Memory B cell (primary cell): ENCODE measurements at regions not wholly inside any gene's neighbourhood (a gene's known extent, or its start where the extent isn't known, plus 50 kb on each side); places are given as distances from the start of the nearest gene placed in this dataset.
"Not testable (repeated sequence)": the region's sequence is repeated elsewhere in the genome, so short reads cannot be mapped to it uniquely, and the experiment has no call there.

Source experiments
- ATAC-seq: fragments of 150-1000 bp; cut with Tn5 transposase; 2 replicates; pipeline ENCODE4 v1.10.0; 2021; ENCODE audit warnings: low read depth, mild to moderate bottlenecking, moderate library complexity
- DNase-seq, 2 donors: peaks; one replicate each; pipeline ENCODE4 v3.0.0; 2022; ENCODE audit warnings: low spot score in 2 of 2
- H3K27ac Mint-ChIP-seq: one replicate; pipeline ENCODE4 v1.8.0; 2022; ENCODE audit warnings: mild to moderate bottlenecking, moderate library complexity, mixed read lengths
- H3K27me3 Mint-ChIP-seq: one replicate; pipeline ENCODE4 v1.8.0; 2022; ENCODE audit warnings: mixed read lengths
- H3K36me3 Mint-ChIP-seq: one replicate; pipeline ENCODE4 v1.8.0; 2022; ENCODE audit warnings: mild to moderate bottlenecking, mixed read lengths
- H3K4me1 Mint-ChIP-seq: one replicate; pipeline ENCODE4 v1.8.0; 2022; ENCODE audit warnings: mixed read lengths
- H3K4me3 Mint-ChIP-seq: one replicate; pipeline ENCODE4 v1.8.0; 2022; ENCODE audit warnings: mild to moderate bottlenecking, moderate library complexity, mixed read lengths
- H3K9me3 Mint-ChIP-seq: one replicate; pipeline ENCODE4 v1.8.0; 2022; ENCODE audit warnings: mixed read lengths

DNA sequence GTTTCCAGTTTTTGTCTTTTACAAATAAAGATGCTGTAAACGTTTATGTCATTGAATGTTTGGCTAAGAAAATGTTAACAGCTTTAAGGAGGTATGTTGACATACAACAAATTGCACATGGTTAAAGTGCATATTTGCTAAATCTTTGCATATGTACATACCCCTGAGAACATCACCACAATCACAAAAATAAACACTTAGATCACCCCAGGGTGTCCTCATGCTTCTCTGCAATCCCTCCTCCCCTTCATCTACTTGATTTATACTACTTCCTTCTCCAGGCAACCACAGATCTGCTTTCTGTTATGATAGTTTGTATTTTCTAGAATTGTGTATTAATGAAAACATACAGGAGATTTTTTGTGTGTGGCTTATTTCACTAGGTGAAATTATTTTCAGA is 209.5 kb downstream of the GLRX3 start:
- DNase-seq = no peak
- Mint-ChIP-seq H3K27ac (no peak overlapping the region), H3K4me1 (no peaks in the 10 kb centered on the region), H3K9me3 (peaks cover 4% of the 10 kb centered on the region), H3K4me3 (no peak overlapping the region), H3K27me3 (peaks cover 2% of the 10 kb centered on the region), H3K36me3 (no peaks in the 10 kb centered on the region)
- ATAC-seq = no peak

DNA sequence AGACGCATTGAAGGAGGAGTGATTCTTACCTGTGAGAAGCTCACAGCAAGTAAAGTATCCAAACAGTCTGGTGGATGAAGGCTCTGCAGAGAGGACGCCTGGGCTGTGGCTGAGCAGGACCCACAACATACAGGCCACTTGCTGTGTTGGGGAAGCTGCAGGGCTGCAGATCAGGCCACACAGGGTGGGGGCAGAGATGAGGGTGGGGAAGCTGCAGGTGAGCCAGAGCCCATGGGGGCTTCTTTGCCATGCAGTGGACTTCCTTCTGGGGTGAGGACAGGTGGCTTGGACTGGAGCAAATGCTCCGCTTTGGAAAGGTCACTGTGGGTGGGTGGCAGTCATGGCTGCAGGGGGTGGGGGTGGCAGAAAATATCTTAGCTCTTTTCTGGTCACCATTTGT is 214.8 kb downstream of the GLRX3 start:
- ATAC-seq (no peak), DNase-seq (no peak)
- Mint-ChIP-seq H3K4me1 (no peaks in the 10 kb centered on the region), H3K9me3 (peaks cover 4% of the 10 kb centered on the region), H3K36me3 (no peaks in the 10 kb centered on the region), H3K27me3 (no peaks in the 10 kb centered on the region), H3K4me3 (no peak overlapping the region), H3K27ac (no peak overlapping the region)

DNA sequence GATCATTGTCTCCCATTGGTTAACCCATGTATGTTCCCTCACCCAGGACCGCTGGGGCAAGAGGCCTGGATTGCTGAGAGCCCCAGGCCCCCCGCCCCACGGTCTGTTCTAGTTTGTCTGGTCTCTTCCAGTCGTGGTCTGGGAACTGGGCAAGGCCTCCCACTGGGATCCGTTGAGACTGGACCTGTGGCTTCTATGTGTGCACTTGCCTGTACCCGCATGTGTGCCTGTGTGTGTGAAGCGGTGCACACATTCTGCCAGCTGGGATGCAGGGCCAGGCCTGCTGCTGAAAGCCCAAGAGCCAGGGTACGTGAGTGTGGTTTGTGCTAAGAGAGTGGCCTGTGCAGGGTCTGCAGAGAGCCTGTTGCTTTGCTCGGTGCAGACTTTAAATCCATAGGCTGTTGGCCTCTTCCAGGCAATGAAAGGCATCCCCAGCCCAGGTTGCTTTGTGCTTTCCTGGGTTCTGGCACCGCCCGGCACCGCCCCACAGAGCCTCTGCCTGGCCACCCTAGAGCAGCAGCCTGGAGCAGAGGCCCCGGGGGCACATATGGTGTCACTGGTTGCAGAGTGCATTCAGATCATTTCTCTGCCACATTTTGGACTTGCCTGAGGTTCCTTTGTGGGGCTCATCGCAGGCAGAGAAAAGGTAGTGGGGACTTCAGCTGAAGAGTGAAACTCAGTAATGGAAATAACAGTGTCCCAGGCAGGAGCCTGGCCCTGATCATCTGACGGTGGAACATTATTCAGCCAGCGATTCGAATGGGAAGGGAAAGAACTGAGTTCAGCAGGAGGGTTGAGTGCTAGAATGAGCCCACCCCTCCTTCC is 215.5 kb downstream of the GLRX3 start:
- no peaks in the 10 kb centered on the region for H3K4me1 Mint-ChIP-seq
- H3K9me3 Mint-ChIP-seq = peaks cover 4% of the 10 kb centered on the region
- H3K36me3 Mint-ChIP-seq = no peaks in the 10 kb centered on the region
- ATAC-seq (no peak), DNase-seq (no peak)
- H3K27me3 Mint-ChIP-seq = no peaks in the 10 kb centered on the region
- H3K4me3 Mint-ChIP-seq = no peak overlapping the region
- no peak overlapping the region for H3K27ac Mint-ChIP-seq

DNA sequence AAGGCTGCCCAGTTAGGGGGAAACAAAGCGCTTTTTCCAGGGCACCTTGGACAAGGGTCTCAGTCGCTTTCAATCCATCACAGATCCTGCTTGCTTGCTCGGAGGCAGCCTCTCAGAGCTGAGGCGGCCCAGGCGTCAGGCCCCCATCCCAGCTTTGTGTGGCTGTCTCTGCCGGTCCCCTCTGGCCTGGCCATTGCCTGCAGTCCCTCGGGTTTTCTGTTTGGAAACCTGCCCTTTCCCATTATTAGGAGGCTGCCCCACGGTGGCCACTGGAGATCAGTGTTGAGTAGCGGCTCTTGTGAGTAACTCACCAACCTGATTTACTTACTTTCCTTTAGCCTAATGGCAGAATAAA is 216.1 kb downstream of the GLRX3 start:
- no peak for ATAC-seq
- peaks cover 2% of the 10 kb centered on the region for H3K9me3 Mint-ChIP-seq

DNA sequence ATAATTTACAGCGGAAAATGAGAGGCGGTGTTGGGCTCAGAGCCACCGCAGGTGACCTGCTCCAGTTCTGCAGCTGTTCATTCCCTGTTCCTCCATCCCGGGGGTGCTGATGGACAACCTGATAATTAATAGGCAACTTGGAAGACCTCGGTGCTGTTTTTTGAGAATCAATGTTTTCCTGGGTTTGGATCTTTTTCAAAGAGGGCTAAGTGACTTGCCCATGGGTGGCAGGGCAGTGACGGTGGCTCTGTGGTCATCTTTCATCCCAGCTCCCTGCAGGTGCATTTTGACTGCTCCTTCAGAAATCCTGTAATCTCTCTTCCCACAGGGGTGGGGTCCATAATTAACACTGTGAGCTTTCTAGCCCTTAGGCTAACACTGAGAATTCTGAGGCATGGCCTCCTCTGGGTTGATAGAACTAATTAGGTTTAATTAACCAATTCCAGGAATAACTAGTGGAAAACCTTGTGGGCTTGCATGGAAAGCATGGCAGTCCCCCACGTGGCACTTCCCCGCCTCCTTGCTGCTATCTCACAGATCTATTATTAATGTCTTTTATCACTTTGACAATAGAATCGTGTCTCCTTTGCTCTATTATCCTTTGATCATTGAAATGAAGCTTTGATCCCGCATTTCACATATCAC is 217.9 kb downstream of the GLRX3 start:
- Mint-ChIP-seq H3K4me3 (no peak overlapping the region), H3K36me3 (no peaks in the 10 kb centered on the region), H3K27me3 (no peaks in the 10 kb centered on the region), H3K27ac (no peak overlapping the region), H3K4me1 (no peaks in the 10 kb centered on the region), H3K9me3 (no peaks in the 10 kb centered on the region)
- DNase-seq (no peak), ATAC-seq (no peak)

More for the DNA sequence above, 216.1 kb downstream of the GLRX3 start:
- Mint-ChIP-seq H3K36me3 (no peaks in the 10 kb centered on the region), H3K4me3 (no peak overlapping the region), H3K27ac (no peak overlapping the region), H3K4me1 (no peaks in the 10 kb centered on the region), H3K27me3 (no peaks in the 10 kb centered on the region)
- no peak for DNase-seq

DNA sequence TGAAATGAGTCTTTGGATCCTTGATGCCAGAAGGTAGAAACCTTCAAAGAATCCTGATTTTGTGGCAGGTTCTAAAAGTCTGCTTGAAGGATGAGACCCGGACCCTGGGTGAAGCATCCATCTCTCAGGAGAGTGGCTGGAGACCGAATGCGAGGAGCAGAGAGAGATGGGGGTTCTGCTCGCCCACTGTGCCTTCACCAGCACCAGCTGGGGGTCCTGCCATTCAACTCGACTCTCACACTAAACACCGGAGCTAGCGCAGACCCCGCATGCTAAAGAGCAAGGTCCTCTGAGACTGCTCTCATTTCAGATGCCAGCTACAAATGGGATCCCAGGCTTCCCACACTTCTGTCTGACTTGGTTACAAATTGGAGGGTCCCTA is 218.4 kb downstream of the GLRX3 start:
- H3K36me3 Mint-ChIP-seq = no peaks in the 10 kb centered on the region

DNA sequence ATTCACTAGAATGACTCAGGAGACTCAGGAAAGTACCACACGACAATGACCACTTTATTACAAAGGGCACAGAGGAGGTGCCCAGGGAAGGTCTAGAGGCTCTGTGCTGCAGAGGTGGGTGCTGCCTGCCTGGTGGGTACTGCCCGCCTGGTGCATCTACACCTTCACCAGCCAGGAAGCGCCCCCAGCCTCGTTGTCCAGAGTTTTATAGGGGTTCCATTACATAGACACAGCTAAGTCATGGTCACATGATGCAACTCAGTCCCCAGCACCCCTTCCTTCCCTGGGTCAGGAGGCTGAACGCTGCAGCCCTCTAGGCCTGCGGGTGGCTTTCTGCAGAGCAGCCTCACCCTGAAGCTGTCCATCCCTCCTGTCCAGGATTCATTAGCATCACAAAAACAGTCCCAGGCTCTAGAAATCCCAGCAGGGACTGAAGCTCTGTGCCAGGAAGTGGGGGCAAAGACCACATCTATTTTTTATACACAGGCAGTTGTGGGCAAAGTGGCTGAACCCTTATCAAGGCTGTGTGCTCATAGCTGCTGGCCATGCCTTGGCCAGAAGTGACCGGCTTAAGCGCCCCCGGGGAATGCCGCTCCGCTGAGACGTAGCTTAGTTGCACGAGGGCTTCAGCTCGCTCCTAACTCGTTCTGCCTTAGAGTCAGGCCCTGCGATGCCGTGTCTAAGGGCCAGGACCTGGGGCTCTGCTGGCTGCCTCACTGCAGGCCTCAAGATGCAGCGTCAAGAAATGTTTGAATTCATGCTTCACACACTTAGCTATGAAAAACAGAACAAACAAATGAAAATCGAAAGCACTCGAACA is 219.0 kb downstream of the GLRX3 start:
- H3K27me3 Mint-ChIP-seq = no peaks in the 10 kb centered on the region
- no peak overlapping the region for H3K4me3 Mint-ChIP-seq
- no peaks in the 10 kb centered on the region for H3K36me3 Mint-ChIP-seq
- DNase-seq = no peak
- no peak for ATAC-seq
- H3K9me3 Mint-ChIP-seq = no peaks in the 10 kb centered on the region
- no peaks in the 10 kb centered on the region for H3K4me1 Mint-ChIP-seq
- H3K27ac Mint-ChIP-seq = no peak overlapping the region

More for the DNA sequence above, 218.4 kb downstream of the GLRX3 start:
- no peak for DNase-seq
- Mint-ChIP-seq H3K4me3 (no peak overlapping the region), H3K27me3 (no peaks in the 10 kb centered on the region), H3K4me1 (no peaks in the 10 kb centered on the region), H3K9me3 (no peaks in the 10 kb centered on the region), H3K27ac (no peak overlapping the region)
- ATAC-seq = no peak

DNA sequence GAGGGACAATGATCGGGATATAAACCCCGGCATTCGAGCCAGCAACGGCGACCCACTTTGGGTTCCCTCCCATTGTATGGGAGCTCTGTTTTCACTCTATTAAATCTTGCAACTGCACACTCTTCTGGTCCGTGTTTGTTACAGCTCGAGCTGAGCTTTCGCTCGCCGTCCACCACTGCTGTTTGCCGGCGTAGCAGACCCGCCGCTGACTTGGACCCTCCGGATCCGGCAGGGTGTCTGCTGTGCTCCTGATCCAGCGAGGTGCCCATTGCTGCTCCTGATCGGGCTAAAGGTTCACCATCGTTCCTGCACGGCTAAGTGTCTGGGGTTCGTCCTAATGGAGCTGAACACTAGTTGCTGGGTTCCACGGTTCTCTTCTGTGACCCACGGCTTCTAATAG is 220.2 kb downstream of the GLRX3 start:
- H3K27ac Mint-ChIP-seq, H3K27me3 Mint-ChIP-seq, H3K36me3 Mint-ChIP-seq, H3K9me3 Mint-ChIP-seq, ATAC-seq, DNase-seq, H3K4me1 Mint-ChIP-seq, H3K4me3 Mint-ChIP-seq: not testable (repeated sequence)

DNA sequence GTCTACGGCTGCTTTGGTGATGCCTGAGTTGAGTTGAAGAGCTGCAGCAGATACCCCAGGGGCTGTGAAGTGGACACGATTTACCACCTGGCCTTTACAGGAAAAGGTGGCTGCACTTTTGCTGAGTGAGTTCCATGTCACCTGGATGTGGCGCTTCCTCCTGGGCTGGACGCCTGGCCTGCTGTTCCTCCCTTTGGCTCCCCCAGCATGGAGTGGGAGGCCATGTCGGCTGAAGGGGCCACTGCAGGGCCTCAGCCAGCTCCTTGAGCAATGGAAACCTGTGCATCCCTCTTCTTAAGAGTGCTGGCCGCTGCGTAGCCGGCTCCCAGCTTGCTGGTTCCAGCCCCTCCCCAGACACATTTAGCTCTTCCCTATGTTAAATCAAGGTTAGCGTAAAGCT is 221.0 kb downstream of the GLRX3 start:
- Mint-ChIP-seq H3K27me3 (no peaks in the 10 kb centered on the region), H3K27ac (no peak overlapping the region), H3K36me3 (peaks cover 1% of the 10 kb centered on the region), H3K4me3 (no peak overlapping the region), H3K4me1 (peaks cover 2% of the 10 kb centered on the region), H3K9me3 (peaks cover 2% of the 10 kb centered on the region)
- no peak for ATAC-seq
- no peak for DNase-seq

DNA sequence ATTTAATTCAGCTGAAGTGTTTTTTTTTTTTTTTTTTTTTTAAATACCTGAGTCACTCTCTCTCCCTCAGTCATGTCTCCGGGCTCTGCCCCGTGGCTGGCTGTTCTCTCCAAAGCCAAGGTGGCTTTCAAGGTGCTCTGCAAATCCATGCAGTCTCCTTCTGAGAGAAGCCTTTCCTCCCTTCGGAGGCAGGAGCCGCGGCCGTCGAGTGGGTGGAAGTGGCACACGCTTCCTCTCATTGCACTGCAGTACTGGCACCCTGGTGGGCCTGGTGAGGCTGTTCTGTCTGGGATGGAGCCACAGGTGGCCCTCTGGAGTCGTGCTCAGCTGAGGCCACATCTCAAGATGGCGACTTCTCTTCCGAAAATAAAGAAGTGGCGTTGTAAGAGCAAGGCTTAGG is 221.8 kb downstream of the GLRX3 start:
- ATAC-seq = no peak
- no peak for DNase-seq
- peaks cover 1% of the 10 kb centered on the region for H3K36me3 Mint-ChIP-seq
- peaks cover 2% of the 10 kb centered on the region for H3K4me1 Mint-ChIP-seq
- no peak overlapping the region for H3K4me3 Mint-ChIP-seq
- no peaks in the 10 kb centered on the region for H3K27me3 Mint-ChIP-seq
- no peak overlapping the region for H3K27ac Mint-ChIP-seq
- peaks cover 2% of the 10 kb centered on the region for H3K9me3 Mint-ChIP-seq

DNA sequence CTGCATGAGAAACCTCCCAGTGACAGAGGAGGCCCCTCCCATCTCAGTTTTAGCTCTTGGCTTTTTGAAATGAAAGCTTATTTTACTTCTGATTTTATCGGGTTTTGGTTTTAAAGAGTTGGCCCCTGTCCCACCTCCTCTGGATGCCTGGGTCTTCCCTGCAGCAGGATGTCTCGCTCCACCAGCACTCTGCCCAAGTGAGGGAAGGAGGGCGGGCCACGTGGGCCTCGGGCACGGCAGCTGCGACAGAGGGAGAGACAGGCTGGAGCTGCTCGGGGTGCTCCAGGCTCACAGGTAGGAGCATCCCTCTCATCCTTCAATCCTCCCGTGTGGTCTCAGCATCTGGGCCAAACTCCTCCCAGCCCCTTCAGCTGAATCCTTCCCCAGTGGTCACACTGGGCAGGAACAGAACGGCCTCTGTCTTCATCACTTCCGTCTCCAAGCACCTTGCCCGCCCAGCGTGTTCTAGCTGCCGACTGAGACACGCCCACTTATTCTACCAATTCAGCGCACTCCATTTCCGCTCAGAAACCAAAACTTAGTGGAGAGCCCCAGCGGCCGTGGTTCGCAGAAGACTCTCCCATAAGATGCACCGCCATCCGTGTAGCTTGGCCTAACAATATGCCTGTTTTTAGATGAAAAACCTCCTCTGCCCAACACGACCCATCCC is 222.9 kb downstream of the GLRX3 start:
- no peak overlapping the region for H3K27ac Mint-ChIP-seq
- DNase-seq = no peak
- H3K36me3 Mint-ChIP-seq = peaks cover 1% of the 10 kb centered on the region
- H3K4me3 Mint-ChIP-seq = no peak overlapping the region
- H3K27me3 Mint-ChIP-seq = no peaks in the 10 kb centered on the region
- peaks cover 2% of the 10 kb centered on the region for H3K9me3 Mint-ChIP-seq
- no peak for ATAC-seq
- H3K4me1 Mint-ChIP-seq = peaks cover 2% of the 10 kb centered on the region

DNA sequence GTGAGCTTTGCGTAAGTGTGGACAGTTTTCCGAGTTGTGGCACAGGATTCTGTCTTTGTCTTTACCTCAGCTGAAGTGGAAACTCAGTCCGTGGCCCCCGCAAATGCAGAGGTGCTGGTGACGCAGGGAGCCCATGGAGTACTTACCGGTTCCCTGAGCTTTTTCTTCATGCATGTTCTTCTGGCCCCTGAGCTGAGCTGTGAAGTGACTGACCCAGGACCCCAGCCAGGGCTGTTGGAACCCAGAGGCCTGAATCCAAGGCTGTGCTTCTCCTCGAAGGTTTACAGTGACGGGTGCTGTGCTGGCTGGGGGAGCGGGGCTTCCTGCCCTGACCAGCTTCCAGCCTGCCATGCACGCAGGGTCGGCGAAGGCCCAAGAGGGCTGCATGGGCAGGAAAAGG is 223.5 kb downstream of the GLRX3 start:
- no peak for ATAC-seq
- Mint-ChIP-seq H3K27ac (no peak overlapping the region), H3K4me1 (peaks cover 2% of the 10 kb centered on the region), H3K36me3 (peaks cover 1% of the 10 kb centered on the region), H3K4me3 (no peak overlapping the region), H3K9me3 (peaks cover 3% of the 10 kb centered on the region), H3K27me3 (peaks cover 4% of the 10 kb centered on the region)
- no peak for DNase-seq

DNA sequence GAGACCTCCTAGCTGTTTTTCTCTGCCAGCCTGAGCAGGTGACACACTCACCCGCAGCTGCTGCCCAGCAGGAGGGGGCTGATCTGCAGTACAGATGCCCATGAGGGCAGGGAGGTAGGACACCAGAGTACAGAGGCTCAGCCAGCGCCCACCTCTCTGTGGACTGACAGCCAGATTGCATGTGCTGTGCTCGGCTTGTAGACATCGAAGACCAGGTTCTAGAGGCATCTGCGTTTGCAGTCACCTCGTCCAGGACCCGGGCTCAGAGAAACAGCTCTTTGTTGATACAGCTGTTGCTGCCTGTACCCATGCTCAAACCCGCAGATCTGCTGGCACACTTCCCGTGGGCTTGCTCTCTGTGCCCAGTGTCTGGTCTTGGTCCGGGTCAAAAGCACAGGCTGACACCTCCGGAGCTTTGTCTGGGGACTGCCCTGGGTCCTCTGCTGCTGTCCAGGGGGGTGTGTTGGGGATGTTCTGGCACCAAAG is 224.7 kb downstream of the GLRX3 start:
- no peak overlapping the region for H3K4me3 Mint-ChIP-seq
- no peak for DNase-seq
- no peak overlapping the region for H3K27ac Mint-ChIP-seq
- peaks cover 1% of the 10 kb centered on the region for H3K36me3 Mint-ChIP-seq
- peaks cover 3% of the 10 kb centered on the region for H3K9me3 Mint-ChIP-seq
- ATAC-seq = no peak
- peaks cover 4% of the 10 kb centered on the region for H3K27me3 Mint-ChIP-seq
- peaks cover 2% of the 10 kb centered on the region for H3K4me1 Mint-ChIP-seq
